HG03521 (cell line): ENCODE measurements at regions not wholly inside any gene's neighbourhood (a gene's known extent, or its start where the extent isn't known, plus 50 kb on each side); places are given as distances from the start of the nearest gene placed in this dataset.

ENCODE experiments used
- ATAC-seq: cut with Tn5 transposase; IDR thresholded peaks from one replicate; pipeline ENCODE4 v1.9.1; 2021; ENCODE audit warnings: mild to moderate bottlenecking, moderate library complexity; ENCODE audit not compliant: unreplicated experiment

DNA sequence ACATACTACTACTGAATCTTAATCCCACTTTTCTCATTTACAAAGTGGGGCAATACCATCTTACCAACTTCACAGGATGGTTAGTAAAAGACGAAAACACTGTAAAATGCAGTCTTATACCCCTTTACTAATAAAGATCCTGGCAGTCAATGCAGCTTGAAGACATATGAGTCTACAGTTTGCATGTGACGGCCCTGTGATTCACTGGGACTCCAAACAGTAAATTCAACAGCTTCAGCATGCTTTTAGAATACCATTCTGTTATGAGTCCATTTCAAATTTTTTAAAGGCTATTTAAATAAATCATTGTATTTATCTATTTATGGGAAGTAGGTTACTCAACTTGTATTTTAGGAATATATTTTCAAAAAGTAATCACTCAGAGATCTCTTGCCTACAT lies 629.1 kb downstream of the LIG4 start:
- ATAC-seq: no peak

DNA sequence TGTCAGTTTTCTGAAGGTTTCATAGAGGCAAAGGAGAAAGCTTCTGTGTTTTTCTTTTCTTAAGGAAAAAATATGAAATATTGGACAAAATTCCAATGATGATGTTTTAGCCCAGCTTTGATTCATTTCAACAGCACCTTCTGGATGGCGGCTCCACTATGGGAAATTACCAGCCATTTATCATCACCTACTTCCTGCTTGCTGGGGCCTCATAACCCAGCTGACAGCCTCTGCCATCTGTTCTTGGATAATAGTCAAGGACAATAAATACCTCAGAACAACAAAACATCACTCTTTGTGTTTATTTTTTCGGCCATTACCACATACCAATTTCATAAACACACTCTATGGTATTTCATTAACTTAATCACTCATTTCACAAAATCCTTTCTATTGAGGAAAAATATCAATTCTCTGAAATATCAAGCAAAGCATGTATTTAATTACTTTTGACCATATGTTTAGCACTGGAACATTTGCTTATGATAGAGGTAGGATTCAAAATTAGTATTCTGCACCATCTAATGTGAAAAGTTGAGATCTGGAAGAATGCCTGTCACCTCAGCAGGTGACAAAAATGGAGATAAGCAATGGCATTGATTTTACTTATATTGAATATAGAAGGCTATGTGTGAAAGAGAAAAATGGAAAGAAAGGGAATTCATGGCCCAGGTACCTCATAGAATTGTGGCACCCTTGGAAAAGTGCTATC lies 629.7 kb downstream of the LIG4 start:
- no peak for ATAC-seq

DNA sequence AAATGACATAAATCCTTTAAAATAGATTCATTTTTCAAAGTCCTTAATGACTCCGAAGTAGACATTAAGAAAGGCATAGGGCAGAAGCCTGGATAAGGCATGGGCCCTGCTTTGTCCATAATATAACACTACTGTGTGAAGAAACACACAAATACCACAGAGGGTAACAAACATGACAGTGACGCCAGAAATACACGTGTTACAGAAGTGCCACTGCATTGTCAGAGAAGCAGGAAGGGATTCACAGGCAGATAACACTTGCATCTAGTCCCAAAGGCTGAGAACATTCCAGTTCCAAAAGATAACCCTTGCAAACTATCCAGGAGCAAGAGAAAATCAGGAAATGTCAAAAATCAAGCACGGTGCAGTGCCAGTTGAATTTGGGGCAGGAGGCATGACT lies 633.2 kb downstream of the LIG4 start:
- no peak for ATAC-seq

DNA sequence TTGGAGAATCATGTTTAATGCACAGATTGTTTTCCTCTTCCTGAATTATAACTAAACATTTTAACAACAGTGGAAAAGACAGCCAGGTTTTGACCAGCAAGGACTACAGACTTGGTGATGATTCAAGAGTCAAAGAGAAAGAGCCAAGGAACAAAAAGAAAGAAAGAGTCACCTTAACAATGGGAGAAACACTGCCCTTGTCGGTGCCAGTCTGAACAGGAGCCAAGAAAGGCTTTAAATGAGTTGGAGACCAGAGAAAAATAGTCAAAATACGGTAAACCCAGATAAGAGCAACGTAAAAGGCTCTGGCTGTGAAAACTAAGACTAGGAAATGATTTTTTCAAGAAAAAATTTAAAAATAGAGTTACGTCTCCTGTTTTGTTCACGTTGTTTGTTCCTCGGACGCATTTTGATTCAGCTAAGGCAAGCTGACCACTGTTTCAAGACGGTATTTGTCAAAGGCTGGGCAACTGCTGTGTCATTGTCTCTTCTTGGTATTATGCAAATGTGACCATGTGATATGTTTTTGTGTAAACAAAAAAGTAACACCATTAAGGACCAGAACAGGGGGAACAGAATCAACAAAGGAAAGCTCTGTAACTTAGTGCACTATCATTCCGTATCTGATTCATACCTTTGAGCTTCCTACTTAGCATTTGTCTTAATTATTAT lies 634.5 kb downstream of the LIG4 start:
- ATAC-seq: no peak

DNA sequence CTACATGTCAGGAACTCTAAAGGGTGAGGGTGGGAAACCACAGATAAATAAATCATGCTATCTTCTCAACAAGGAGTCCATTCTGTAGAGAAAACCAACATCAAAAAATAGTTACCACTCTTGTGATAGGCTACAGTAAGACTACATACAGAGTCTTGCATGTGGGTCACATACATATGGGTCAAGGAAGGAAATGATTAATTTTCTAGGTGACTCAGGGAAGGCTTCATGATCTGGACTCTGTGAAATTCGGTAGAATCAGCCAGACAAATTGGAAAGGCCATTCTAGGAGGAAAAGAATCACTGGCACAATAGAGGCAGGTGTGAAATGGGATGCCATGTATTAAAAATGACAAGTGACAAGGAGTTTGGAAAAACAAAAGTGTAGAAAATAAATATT lies 638.9 kb downstream of the LIG4 start:
- no peak for ATAC-seq

DNA sequence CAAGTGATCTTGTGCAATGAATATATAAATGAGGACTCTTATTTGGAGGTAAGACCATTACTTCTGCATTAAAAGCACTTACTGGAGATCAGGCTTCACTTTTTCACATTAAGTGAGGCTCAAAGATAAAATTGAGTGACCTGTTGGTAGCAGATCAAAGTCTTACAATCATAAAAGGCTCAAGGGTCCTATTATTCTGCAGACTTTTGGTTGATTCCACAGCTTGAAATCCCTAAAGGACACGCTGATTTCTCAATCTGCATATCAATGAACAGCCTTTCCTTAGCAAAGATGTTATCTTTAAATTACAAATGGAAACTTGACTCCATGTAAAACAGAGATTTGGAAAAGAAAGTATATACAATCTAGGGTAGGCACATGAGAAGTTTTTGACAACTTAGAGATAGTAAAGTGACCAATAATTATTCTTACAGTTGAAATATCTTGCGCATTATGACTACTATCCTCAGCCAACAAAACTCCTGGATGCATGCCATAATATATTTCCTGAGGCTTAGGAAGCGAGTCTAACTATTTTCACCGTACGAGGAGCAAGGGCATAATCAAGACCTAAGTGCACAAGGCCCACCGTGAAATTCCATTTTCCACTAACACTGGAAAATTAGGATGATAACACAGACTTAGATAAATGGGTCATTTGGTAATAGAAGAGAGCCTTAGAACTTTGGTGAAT lies 640.7 kb downstream of the LIG4 start:
- ATAC-seq: no peak

DNA sequence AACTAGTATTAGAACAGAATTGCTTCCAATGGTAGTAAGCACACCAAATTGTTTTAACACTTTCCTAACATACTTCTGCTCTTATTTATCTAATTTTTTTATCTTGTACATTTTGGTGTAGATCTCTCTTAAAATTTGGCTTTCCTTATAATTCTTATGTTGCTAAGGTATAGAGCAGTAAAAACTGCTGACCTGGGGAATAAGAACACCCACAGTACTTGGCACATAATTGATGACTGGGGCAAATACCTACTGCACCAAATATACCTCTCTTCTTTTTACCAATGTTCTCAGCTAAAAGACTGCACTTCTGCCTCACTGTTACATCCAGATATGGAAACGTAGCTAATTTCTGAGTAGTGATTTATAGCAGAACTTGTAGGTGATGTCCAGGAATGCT lies 642.2 kb downstream of the LIG4 start:
- ATAC-seq: no peak

DNA sequence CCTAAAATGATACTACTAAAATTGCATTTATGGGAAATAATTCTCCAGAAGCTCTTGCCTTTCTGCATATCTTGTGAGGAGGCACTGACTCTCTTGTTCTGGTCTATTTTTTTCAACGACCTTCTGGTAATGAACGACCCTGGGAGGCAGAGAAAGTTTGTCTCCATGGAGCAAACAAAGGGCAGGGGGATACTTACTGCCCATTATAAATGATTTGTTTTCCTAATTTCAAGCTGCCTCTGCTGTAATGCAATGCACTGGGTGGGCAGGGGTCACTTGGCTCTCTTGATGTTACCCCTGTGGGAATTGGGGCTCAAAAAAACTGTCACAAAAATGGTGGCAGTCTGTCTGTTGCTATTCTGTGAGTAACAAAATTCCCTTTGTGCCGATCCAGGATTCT lies 643.2 kb downstream of the LIG4 start:
- no peak for ATAC-seq

DNA sequence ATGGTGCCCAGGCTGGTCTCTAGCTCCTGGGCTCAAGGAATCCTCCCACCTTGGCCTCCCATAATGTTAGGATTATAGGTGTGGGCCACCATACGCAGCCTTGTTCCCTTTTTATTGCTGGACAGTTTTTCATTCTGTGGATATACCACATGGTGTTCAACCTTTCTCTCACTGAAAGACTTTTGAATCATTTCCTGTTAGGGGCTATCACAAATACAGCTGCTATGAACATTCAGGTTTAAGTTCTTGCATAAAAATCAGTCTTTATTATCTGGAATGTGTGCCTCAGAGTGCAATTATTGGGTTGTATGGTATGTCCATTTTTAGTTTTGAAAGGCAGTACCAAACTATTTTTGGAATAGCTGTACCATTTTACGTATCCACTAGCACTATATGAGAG lies 647.2 kb downstream of the LIG4 start:
- ATAC-seq: no peak

DNA sequence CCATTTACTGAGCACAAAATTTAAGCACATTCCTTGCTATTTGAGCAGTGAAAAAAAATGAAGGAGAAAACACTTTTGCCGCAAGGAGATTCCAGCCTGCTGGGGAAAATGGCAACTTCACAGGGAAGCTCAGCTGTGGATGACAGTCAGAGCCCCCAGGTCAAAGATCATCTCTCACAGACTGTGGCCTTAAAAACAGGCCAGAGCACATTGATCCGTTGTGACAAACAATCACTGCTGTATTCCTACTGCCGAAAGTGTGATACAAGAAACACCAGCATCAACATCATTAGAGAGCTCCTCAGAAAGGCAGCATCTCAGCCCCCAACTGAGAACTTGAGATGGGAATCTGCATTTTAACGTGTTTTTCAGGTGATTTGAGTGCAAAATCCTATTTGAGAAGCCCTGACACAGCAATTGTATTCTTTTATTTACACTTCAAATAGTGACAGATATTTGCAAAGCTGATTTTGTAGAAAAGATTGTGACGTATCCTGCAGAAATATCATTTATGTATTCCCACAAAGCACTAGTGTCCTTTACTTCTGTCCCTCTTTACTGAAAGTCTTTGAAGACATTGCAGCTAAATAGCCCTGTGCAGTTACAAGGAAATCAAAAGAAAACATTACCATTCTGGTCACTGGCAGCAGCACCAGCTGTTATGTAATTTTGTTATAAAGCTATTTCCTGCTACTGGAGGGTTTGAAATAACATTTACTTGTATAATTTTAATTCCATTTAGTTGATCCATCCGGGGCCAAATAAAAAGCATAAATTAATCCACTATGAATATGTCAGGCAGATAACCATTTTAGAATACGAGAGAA lies 652.0 kb downstream of the LIG4 start:
- ATAC-seq: no peak

DNA sequence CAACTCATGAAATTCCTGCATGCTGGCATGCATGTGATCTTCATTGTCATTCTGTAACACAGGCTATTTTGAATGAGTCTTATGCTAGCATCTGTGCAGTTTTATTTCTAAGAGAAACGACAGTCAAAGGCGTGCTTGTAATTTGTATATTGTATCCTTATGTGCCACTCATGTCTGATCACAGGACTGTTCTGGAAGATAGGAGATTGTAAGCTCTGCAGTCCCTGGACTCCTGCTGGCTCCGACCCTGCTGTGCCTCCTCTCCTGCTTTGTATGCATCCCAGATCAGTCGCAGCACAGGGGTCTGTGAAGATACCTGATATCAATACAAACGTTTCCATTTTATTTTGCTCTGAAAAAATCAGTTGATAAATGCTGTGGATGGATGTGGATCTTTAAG lies 653.1 kb downstream of the LIG4 start:
- ATAC-seq: no peak

DNA sequence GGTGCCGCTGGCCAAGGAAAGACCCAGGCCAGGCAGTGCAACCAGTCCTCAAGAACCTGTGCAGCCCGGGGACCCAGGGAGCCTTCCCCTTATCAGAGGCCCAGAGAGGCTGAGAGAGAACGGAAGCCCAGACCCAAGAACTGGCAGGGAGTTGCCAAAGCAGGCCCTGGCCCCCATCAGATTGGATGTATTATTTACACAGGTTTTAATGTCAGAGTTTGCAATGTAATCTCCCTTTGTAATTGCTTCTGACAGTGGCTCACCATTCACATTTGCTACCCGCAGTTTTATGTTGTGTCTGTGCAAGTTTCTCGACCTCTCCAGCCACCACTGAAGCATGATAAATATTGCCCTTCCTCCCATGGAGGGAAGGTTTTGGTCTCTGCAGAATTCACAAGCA lies 660.9 kb downstream of the LIG4 start:
- no peak for ATAC-seq

DNA sequence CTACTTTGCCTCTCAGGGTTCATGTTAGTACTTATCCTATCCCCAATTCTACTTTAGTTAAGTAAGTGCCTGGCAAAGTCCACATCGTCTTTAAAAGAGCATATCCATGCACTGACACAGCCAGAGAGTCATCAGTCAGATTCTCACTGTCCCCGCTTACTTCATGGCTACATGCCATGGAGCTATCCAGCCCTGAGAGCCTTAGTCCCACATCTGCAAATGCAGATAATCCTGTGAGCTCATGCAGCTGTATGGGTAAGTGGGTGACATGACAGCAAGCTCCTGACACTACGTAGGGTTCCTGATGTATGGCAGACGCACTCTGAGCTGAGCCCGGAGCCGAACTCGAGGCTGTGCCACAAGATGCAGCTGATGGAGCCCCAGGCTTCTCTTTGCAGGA lies 661.5 kb downstream of the LIG4 start:
- no peak for ATAC-seq

DNA sequence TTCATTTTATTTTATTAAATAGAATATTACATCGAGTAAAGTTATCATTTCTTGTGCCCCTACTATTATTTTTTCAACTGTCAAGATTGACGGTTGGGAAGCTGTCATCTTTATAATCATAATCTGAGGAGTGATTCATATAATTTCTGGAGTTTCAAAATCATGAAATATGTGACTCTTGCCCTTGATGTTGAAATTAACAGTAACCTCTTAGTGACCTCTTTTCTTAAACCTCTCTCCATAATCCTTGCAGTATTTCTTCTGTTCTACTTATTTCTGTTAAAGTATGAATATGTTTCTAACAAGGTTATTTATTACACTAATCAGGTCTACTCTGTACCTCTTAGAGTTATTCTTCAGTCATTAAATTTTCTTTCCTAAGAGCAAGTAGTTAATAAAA lies 663.8 kb downstream of the LIG4 start:
- no peak for ATAC-seq

DNA sequence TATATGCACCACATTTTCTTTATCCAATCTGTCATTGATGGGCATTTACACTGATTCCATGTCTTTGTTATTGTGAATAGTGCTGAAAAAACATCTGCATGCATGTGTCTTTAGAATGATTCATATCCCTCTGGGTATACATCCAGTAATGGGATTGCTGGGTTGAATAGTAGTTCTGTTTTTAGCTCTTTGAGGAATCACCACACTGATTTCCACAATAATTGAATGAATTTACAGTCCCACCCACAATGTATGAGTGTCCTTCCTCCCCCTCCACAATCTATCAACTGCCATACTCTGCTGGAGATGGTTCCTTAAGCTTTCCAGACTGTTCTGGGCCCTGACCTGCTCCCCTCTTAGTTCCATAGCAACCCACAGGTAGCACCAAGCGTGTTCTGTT lies 667.0 kb downstream of the LIG4 start:
- no peak for ATAC-seq

DNA sequence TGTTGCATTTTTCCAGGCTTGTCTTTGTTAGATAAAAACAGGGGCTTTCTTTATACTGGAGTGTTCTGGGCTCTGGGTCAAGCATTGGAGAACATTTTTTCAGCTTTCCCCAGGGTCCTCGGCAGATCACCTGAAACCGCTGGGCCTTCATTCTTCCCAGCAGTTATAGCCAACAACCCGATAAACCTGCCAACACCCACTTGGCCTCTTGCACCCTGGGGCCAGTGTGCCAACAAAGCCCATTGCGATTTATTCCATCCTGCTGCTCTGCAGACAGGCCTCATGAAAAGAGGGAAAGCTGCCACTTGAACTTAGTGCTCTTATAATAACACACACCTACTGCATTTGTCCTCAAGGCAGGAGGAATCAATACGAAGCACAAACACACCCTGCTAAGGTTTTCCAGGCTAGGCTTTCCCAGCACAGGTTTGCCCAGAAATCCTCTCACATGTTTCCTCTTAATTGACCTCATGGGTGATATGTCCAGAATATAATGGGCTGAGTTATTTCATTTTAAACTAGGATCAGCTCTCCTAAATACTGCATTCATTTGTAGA lies 669.3 kb downstream of the LIG4 start:
- no peak for ATAC-seq

DNA sequence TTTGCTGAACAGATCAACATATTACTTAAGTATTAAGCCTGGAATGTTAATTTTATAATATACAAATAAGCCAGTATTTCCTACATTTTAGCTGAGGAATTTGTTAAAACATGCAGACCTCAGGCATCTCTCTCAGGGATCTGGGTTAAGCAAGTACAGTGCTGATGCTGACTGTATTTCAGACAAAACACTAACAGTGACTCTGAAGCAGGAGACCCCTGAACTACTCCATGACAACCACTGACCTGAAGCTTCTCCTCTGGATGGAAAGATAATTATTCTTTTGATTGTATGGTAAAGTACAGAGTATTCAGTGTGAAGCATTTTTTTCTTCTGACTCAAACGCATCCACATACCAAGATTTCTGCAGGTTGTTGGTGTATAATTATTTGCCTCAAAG lies 680.8 kb downstream of the LIG4 start:
- no peak for ATAC-seq

DNA sequence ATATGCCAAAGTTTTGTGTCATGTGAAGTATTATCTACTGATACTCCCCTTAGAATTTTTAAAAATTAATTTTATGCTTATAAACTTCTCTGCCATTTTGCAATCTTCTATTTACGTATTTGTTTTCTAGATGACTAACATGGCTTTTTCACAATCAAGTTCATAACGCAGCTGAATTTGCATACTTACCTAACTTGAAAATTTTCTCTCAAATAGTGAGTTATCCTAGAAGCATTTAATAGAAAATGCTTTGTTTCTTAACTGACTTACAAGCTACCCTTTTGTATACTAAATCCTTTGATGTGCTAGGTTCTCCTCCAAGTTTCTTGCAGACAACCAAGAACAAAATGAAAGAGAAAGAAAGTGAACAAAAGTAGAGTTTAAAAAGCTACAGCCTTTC lies 683.5 kb downstream of the LIG4 start:
- ATAC-seq: no peak

DNA sequence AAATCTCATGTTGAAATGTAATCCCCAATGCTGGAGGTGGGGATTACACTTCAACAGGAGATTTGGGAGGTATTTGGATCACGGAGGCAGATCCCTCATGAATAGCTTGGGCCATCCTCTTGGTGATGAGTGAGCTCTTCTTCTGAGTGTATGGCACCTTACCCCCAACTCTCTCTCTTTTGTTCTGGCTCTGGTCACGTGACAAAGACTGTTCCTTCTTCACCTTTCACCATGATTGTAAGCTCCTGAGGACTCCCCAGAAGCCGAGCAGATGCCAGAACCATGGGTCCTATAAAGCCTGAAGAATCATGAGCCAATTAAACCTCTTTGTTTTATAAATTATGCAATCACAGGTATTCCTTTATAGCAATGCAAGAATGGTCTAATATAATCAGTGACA lies 684.2 kb downstream of the LIG4 start:
- no peak for ATAC-seq

DNA sequence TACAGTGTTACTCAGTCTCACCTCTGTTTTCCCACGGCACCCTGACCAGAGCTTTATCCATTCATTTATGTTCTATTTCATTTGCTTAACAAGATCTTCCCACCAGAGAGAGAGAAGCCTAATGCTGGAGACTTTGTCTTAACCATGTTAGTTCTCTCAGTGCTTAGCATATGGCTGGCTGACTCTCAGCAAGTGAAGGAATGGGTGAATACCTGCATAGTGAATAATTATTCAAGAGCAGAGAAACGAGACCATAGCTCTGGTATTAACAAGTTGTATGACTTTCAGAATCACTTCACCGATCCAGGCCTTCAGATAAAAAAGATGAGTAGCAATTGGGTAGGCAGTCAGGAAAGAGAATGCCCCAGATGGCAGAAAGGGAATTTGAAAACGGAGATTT lies 686.3 kb downstream of the LIG4 start:
- no peak for ATAC-seq

DNA sequence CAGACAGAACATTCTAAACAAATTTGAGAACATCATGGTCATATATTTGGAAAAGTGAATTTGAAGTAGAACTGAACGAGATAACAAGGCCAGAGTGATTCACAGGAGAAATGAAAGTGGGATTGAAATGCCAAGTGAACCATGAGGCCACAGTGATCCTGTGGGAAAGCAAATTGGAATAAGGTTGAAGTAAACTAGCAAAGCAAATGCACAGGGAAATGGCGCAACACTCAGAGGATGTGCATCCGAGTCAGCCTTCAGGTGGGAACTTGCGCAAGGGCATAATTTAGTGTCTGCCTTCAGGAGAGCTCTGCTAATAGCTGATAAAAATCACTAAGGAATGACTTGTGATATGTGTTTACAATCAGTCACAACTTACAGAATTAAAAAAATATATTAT lies 696.6 kb downstream of the LIG4 start:
- ATAC-seq: no peak
